Keratinocyte (primary cell): ENCODE measurements at regions not wholly inside any gene's neighbourhood (a gene's known extent, or its start where the extent isn't known, plus 50 kb on each side); places are given as distances from the start of the nearest gene placed in this dataset.

Experiments used
- DNase-seq: peaks from one replicate; pipeline ENCODE4 v3.0.0-alpha.2; 2011; ENCODE audit warnings: low read depth, missing footprints, low spot score
- FAIRE-seq: peaks from 2 replicates; lab custom pipeline; 2011; peaks lifted over from hg19 to GRCh38; lab: Jason Lieb, UNC
- H2AFZ ChIP-seq: 2 replicates; pipeline ENCODE4 v1.6.0; 2012; ENCODE audit warnings: low read length, control low read depth, inconsistent platforms; ENCODE audit not compliant: control insufficient read depth
- H3K27ac ChIP-seq: 2 replicates; pipeline ENCODE4 v1.5.1; 2011; ENCODE audit warnings: low read length; ENCODE audit not compliant: control insufficient read depth, insufficient read depth
- H3K27me3 ChIP-seq: 3 replicates; pipeline ENCODE4 v1.6.0; 2011; ENCODE audit warnings: low read length; ENCODE audit not compliant: control insufficient read depth, insufficient read depth; ENCODE audit errors: extremely low read depth
- H3K36me3 ChIP-seq, 2 experiments: 2 replicates in 1 of 2; 3 replicates in 1 of 2; pipeline ENCODE4 v1.5.1; 2011; ENCODE audit warnings: low read length in 2 of 2, mild to moderate bottlenecking in 1 of 2; ENCODE audit not compliant: control insufficient read depth in 2 of 2, insufficient read depth in 2 of 2; ENCODE audit errors: extremely low read depth in 1 of 2
- H3K4me1 ChIP-seq: 3 replicates; pipeline ENCODE4 v1.5.1; 2011; ENCODE audit warnings: low read length; ENCODE audit not compliant: control insufficient read depth, insufficient read depth; ENCODE audit errors: extremely low read depth
- H3K4me2 ChIP-seq: 3 replicates; pipeline ENCODE4 v1.6.0; 2011; ENCODE audit warnings: low read depth, low read length; ENCODE audit not compliant: control insufficient read depth, insufficient read depth; ENCODE audit errors: extremely low read depth
- H3K4me3 ChIP-seq, 3 experiments: fragments of 200-600 bp in 1 of 3; sonication (generic) in 1 of 3; 2 replicates in 2 of 3; 3 replicates in 1 of 3; pipeline ENCODE4 v1.5.1; 2011 to 2016; ENCODE audit warnings: low read length in 3 of 3, mild to moderate bottlenecking in 3 of 3, control low read depth in 2 of 3, inconsistent platforms in 1 of 3, low read depth in 1 of 3, mixed read lengths in 1 of 3, mixed run types in 1 of 3, moderate library complexity in 1 of 3; ENCODE audit not compliant: control insufficient read depth in 2 of 3, insufficient read depth in 2 of 3; ENCODE audit errors: extremely low read depth in 1 of 3
- H3K79me2 ChIP-seq: 2 replicates; pipeline ENCODE4 v1.6.0; 2012; ENCODE audit warnings: low read length; ENCODE audit not compliant: control insufficient read depth, insufficient read depth
- H3K9ac ChIP-seq: 3 replicates; pipeline ENCODE4 v1.6.0; 2011; ENCODE audit warnings: low read length; ENCODE audit not compliant: control insufficient read depth, insufficient read depth; ENCODE audit errors: extremely low read depth
- H3K9me1 ChIP-seq: 3 replicates; pipeline ENCODE4 v1.6.0; 2011; ENCODE audit warnings: low read length; ENCODE audit not compliant: control insufficient read depth, insufficient read depth; ENCODE audit errors: extremely low read depth
- H3K9me3 ChIP-seq: 2 replicates; pipeline ENCODE4 v1.5.1; 2012; ENCODE audit warnings: low read depth, low read length; ENCODE audit not compliant: control insufficient read depth
- H4K20me1 ChIP-seq: 3 replicates; pipeline ENCODE4 v1.6.0; 2011; ENCODE audit warnings: low read length; ENCODE audit not compliant: control insufficient read depth, insufficient read depth; ENCODE audit errors: extremely low read depth
- EZH2 ChIP-seq: IDR thresholded peaks from one replicate; pipeline ENCODE4 v1.6.1; 2012; ENCODE audit warnings: inconsistent platforms, mild to moderate bottlenecking, low read length, moderate library complexity
- dilution Hi-C: fragments of 300-500 bp; cut with MboI; formaldehyde crosslinking; loops from one replicate; pipeline ENCODE4 v1.7.0; 2020; ENCODE audit warnings: low sequenced_read_pairs; ENCODE audit not compliant: extremely low pct_ligation_motif_present
- TF ChIP-seq, protein P1 (sequence below), 3 experiments: IDR thresholded peaks in 1 of 3; conservative IDR thresholded peaks in 1 of 3; optimal IDR thresholded peaks in 1 of 3; 2 replicates in 2 of 3; 3 replicates in 1 of 3; pipeline versions ENCODE3 to v1.5.1; 2011; ENCODE audit warnings: low read length in 3 of 3, mild to moderate bottlenecking in 3 of 3, moderate library complexity in 2 of 3, control low read depth in 1 of 3, inconsistent platforms in 1 of 3; ENCODE audit not compliant: insufficient read depth in 2 of 3; ENCODE audit errors: extremely low read depth in 1 of 3

DNA sequence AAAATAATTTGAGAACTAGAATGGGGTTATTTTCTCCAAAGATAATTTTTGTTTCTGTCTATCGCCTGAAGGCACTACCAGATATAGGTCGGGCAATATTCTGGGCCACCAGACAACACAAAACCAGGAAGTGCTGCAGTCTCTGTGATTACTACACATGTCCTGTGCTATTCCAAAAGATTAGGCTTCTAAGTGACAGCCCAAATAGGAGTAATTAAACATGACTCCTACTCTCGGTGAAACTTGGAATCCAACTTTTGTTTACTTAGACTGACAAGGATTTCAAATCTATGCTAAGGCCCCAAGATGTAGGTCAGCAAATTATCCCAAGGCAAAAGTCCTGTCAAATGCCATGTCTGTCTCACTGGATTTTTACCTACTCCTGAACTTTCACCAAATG is 157.6 kb upstream of the LRFN5 start:
- Histone ChIP-seq H3K4me2 (no peak overlapping the region), H4K20me1 (no peaks in the 10 kb centered on the region), H3K79me2 (no peaks in the 10 kb centered on the region), H3K9me3 (peaks cover 2% of the 10 kb centered on the region), H3K4me3 (no peak overlapping the region), H3K9ac (no peak overlapping the region), H3K36me3 (no peaks in the 10 kb centered on the region), H2AFZ (no peak overlapping the region), H3K4me1 (no peaks in the 10 kb centered on the region), H3K27ac (no peak overlapping the region), H3K9me1 (no peaks in the 10 kb centered on the region), H3K27me3 (no peaks in the 10 kb centered on the region)
- DNase-seq (no peak), FAIRE-seq (no peak)
- TF ChIP-seq, protein P1, sequence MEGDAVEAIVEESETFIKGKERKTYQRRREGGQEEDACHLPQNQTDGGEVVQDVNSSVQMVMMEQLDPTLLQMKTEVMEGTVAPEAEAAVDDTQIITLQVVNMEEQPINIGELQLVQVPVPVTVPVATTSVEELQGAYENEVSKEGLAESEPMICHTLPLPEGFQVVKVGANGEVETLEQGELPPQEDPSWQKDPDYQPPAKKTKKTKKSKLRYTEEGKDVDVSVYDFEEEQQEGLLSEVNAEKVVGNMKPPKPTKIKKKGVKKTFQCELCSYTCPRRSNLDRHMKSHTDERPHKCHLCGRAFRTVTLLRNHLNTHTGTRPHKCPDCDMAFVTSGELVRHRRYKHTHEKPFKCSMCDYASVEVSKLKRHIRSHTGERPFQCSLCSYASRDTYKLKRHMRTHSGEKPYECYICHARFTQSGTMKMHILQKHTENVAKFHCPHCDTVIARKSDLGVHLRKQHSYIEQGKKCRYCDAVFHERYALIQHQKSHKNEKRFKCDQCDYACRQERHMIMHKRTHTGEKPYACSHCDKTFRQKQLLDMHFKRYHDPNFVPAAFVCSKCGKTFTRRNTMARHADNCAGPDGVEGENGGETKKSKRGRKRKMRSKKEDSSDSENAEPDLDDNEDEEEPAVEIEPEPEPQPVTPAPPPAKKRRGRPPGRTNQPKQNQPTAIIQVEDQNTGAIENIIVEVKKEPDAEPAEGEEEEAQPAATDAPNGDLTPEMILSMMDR (optimal IDR thresholded peaks at IDR 0.05 in 1 of 3, IDR thresholded peaks at IDR 0.05 in 1 of 3, conservative IDR thresholded peaks at IDR 0.05 in 1 of 3; ENCODE audit: extremely low read depth in 1 of 3, insufficient read depth in 2 of 3, low read length in 3 of 3) = no peak
- TF ChIP-seq EZH2 = no peak
- dilution Hi-C loops = no loop called here

DNA sequence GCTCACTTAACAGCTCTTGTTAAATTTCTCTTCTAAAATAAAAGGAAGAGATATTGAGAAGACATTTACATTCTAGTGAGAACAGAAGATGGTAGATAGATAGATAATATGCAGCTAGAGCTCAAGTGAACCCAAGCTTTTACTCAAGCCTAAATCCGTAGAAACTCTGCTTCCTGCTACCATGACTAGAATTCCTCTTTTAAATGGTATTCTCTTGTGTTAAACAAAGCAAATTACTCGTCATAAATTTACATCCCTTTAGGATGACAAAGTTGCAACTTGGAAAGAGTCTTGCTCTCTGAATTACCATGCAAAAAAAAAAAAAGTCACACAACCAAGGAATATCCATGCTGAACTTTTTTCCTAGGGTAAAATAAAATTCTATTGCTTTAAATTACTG is 160.7 kb upstream of the LRFN5 start:
- Histone ChIP-seq H4K20me1 (no peaks in the 10 kb centered on the region), H3K9ac (no peak overlapping the region)

More for the DNA sequence above, 160.7 kb upstream of the LRFN5 start:
- H3K27ac ChIP-seq = no peak overlapping the region
- no peaks in the 10 kb centered on the region for H3K36me3 ChIP-seq
- no peaks in the 10 kb centered on the region for H3K79me2 ChIP-seq
- H2AFZ ChIP-seq = no peak overlapping the region
- TF ChIP-seq EZH2 = no peak
- TF ChIP-seq, protein P1 (optimal IDR thresholded peaks at IDR 0.05 in 1 of 3, IDR thresholded peaks at IDR 0.05 in 1 of 3, conservative IDR thresholded peaks at IDR 0.05 in 1 of 3; ENCODE audit: extremely low read depth in 1 of 3, insufficient read depth in 2 of 3, low read length in 3 of 3) = no peak
- FAIRE-seq = no peak
- dilution Hi-C loops = no loop called here
- DNase-seq = no peak
- no peaks in the 10 kb centered on the region for H3K27me3 ChIP-seq
- no peaks in the 10 kb centered on the region for H3K9me1 ChIP-seq
- no peaks in the 10 kb centered on the region for H3K4me1 ChIP-seq
- H3K4me2 ChIP-seq = no peak overlapping the region
- peaks cover 2% of the 10 kb centered on the region for H3K9me3 ChIP-seq
- H3K4me3 ChIP-seq = no peak overlapping the region
